Bronchial epithelial cell (primary cell): ENCODE measurements at regions not wholly inside any gene's neighbourhood (a gene's known extent, or its start where the extent isn't known, plus 50 kb on each side); places are given as distances from the start of the nearest gene placed in this dataset.

ENCODE experiments used
- DNase-seq: peaks from one replicate; pipeline ENCODE4 v3.0.0-alpha.2; 2010; ENCODE audit warnings: low read depth
- FAIRE-seq: peaks from 2 replicates; lab custom pipeline; 2011; peaks lifted over from hg19 to GRCh38; lab: Jason Lieb, UNC
- H3K27me3 ChIP-seq: 2 replicates; pipeline ENCODE4 v1.5.1; 2011; ENCODE audit warnings: low read length; ENCODE audit not compliant: control insufficient read depth, insufficient read depth
- H3K36me3 ChIP-seq: 2 replicates; pipeline ENCODE4 v1.5.1; 2011; ENCODE audit warnings: low read length; ENCODE audit not compliant: control insufficient read depth, insufficient read depth
- H3K4me3 ChIP-seq: 2 replicates; pipeline ENCODE4 v1.5.1; 2011; ENCODE audit warnings: mild to moderate bottlenecking, low read depth, low read length, control low read depth
- TF ChIP-seq, protein P1 (sequence below): IDR thresholded peaks from 2 replicates; pipeline ENCODE4 v1.5.1; 2011; ENCODE audit warnings: mild to moderate bottlenecking, moderate library complexity, low read length, control low read depth, inconsistent platforms; ENCODE audit not compliant: insufficient read depth, severe bottlenecking

DNA sequence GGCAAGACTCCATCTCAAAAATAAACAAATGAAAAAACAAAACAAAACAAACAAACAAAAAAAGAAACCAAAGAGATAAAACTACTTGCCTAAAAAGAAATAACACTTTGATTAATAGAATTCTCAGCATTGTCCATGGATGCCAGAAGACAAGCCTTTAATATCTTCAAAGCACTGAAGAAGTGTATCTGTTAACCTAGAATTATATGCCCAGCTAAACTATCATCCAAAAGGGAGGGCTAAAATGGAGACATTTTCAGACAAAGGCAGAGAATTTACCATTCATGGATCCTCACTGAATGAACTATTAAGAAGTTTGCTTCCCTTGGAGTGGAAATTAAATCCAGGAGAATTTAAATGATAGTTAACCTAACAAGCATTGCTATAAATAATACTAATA, 130.1 kb upstream of the SEC14L1 start:
- FAIRE-seq = no peak
- H3K27me3 ChIP-seq = no peaks in the 10 kb centered on the region
- TF ChIP-seq, protein P1, sequence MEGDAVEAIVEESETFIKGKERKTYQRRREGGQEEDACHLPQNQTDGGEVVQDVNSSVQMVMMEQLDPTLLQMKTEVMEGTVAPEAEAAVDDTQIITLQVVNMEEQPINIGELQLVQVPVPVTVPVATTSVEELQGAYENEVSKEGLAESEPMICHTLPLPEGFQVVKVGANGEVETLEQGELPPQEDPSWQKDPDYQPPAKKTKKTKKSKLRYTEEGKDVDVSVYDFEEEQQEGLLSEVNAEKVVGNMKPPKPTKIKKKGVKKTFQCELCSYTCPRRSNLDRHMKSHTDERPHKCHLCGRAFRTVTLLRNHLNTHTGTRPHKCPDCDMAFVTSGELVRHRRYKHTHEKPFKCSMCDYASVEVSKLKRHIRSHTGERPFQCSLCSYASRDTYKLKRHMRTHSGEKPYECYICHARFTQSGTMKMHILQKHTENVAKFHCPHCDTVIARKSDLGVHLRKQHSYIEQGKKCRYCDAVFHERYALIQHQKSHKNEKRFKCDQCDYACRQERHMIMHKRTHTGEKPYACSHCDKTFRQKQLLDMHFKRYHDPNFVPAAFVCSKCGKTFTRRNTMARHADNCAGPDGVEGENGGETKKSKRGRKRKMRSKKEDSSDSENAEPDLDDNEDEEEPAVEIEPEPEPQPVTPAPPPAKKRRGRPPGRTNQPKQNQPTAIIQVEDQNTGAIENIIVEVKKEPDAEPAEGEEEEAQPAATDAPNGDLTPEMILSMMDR = no peak
- no peak for DNase-seq
- H3K4me3 ChIP-seq = no peak overlapping the region
- no peaks in the 10 kb centered on the region for H3K36me3 ChIP-seq

DNA sequence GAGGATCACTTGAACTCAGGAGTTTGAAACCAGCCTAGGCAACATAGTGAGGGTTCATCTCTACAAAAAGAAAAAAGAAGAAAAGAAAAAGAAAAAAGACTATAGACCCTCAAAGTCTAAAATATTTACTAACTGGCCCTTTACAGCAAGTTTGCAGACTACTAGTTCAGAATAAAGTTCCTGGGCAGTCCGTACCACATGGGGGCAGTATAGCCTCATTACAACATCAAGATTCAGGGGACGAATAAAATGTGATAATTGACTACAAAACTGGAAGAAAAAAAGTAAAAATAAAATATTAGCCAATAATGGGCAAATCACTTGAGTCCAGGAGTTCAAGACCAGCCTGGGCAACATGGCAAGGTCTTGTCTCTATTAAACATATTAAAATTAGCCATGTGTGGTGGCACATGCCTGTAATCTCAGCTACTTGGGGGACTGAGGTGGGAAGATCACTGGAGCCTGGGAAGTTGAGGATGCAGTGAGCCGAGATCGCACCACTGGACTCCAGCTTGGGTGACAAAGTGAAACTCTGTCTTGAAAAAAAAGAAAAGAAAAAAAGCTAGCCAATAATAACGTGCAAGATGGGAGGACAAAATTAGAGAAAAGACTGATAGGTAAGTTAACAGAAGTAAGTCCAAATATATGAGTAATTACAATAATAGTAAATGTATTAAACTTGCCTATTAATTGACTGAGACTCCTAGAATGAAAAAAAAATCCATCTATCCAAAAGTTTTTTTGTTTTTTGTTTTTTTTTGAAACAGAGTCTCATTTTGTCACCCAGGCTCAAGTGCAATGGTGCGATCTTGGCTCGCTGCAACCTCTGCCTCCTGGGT, 129.4 kb upstream of the SEC14L1 start:
- no peaks in the 10 kb centered on the region for H3K27me3 ChIP-seq
- H3K36me3 ChIP-seq = no peaks in the 10 kb centered on the region
- DNase-seq (peak; percentile 41), FAIRE-seq (no peak)
- TF ChIP-seq, protein P1 = peak; percentile 42
- H3K4me3 ChIP-seq = no peak overlapping the region

DNA sequence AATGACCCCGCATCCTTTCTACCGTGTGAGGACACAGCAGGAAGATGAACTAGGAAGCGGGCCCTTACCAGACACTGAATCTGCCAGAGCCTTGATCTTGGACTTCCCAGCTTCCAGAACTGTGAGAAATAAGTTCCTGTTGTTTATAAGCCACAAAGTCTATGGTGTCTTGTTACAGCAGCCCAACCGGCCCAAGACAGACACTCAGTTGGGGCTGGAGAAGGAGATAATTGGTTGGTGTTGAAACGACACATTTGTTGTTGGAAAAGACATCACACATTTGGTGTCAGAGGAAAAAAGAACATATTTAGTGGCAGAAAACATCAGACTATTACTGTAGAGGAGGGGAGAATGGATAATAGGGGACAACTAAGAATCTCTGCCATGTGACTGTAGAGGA, 122.3 kb upstream of the SEC14L1 start:
- FAIRE-seq (no peak), DNase-seq (no peak)
- Histone ChIP-seq H3K4me3 (no peak overlapping the region), H3K36me3 (no peaks in the 10 kb centered on the region), H3K27me3 (no peaks in the 10 kb centered on the region)
- TF ChIP-seq, protein P1 = no peak

DNA sequence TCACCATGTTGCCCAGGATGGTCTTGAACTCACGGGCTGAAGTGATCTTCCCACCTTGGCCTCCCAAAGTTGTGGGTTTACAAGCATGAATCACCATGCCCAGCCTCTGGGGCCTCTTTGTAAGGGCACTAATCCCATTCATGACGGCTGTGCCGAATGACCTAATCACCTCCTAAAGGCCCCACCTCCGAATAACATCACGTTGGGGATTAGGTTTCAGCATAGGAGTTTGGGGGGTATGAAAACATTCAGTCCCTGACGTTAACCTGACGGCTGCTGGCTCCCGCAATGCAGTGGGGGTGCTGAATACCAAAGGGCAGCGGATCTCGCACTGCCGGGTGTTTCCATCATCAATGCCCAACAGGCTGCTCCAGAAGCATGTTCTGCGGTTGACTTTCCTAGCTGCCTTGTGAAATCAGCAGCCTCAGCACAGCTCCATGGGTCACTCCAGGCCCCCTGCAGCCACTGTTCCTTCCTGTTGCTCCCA, 120.8 kb upstream of the SEC14L1 start:
- Histone ChIP-seq H3K4me3 (no peak overlapping the region), H3K36me3 (no peaks in the 10 kb centered on the region), H3K27me3 (peaks cover 1% of the 10 kb centered on the region)
- TF ChIP-seq, protein P1 = no peak
- no peak for DNase-seq
- FAIRE-seq = no peak

DNA sequence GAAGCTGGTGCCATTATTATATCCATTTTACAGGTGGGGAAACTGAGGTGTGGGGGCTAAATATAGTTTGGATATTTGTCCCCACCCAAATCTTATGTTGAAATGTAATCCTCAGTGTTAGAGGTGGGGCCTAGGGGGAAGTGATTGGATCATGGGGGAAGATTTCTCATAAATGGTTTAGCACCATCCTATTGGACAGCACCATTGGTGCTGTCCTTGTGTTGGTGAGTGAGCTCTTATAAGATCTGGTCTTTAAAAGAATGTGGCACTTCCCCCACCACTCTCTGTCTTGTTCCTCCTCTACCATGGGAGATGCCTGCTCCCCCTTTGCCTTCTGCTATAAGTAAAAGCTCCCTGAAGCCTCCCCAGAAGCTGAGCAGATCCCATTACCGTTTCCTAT, 119.8 kb upstream of the SEC14L1 start:
- DNase-seq (no peak), FAIRE-seq (no peak)
- Histone ChIP-seq H3K36me3 (no peaks in the 10 kb centered on the region), H3K27me3 (peaks cover 1% of the 10 kb centered on the region), H3K4me3 (no peak overlapping the region)
- TF ChIP-seq, protein P1 = no peak
